Cardiac muscle cell (in vitro differentiated cells and primary cell): ENCODE measurements at regions not wholly inside any gene's neighbourhood (a gene's known extent, or its start where the extent isn't known, plus 50 kb on each side); places are given as distances from the start of the nearest gene placed in this dataset.

Experiments
- DNase-seq, 2 donors: peaks; one replicate each; pipeline versions ENCODE4 v3.0.0 to v3.0.0-alpha.2; 2010 to 2017; ENCODE audit warnings: low read depth in 1 of 2, low spot score in 1 of 2
- H3K27ac ChIP-seq: fragments of 200-600 bp; sonication (generic); 2 replicates; pipeline ENCODE4 v1.5.1; 2016
- H3K27me3 ChIP-seq: fragments of 200-600 bp; sonication (generic); 2 replicates; pipeline ENCODE4 v1.6.0; 2016; ENCODE audit warnings: control low read depth
- H3K36me3 ChIP-seq: fragments of 200-600 bp; sonication (generic); 2 replicates; pipeline ENCODE4 v1.5.1; 2016; ENCODE audit warnings: control low read depth
- H3K4me1 ChIP-seq: fragments of 200-600 bp; sonication (generic); 2 replicates; pipeline ENCODE4 v1.8.1; 2017; ENCODE audit warnings: low read depth, mild to moderate bottlenecking, mixed run types
- H3K4me3 ChIP-seq: fragments of 200-600 bp; sonication (generic); 2 replicates; pipeline ENCODE4 v1.5.1; 2016; ENCODE audit warnings: mild to moderate bottlenecking
- H3K9me3 ChIP-seq: fragments of 200-600 bp; sonication (generic); 2 replicates; pipeline ENCODE4 v1.5.1; 2017; ENCODE audit warnings: low read depth, mild to moderate bottlenecking, control low read depth
- TF ChIP-seq, protein P1 (sequence below): IDR thresholded peaks from 2 replicates; pipeline ENCODE4 v1.5.1; 2012; ENCODE audit warnings: low read depth, mild to moderate bottlenecking, low read length

GRCh38 chr2:128410035-128410757 lies 91.5 kb upstream of the HS6ST1 start:
- Histone ChIP-seq H3K9me3 (no peaks in the 10 kb centered on the region), H3K4me1 (no peaks in the 10 kb centered on the region), H3K36me3 (no peaks in the 10 kb centered on the region), H3K4me3 (no peak overlapping the region), H3K27me3 (no peaks in the 10 kb centered on the region), H3K27ac (no peak overlapping the region)
- TF ChIP-seq, protein P1, sequence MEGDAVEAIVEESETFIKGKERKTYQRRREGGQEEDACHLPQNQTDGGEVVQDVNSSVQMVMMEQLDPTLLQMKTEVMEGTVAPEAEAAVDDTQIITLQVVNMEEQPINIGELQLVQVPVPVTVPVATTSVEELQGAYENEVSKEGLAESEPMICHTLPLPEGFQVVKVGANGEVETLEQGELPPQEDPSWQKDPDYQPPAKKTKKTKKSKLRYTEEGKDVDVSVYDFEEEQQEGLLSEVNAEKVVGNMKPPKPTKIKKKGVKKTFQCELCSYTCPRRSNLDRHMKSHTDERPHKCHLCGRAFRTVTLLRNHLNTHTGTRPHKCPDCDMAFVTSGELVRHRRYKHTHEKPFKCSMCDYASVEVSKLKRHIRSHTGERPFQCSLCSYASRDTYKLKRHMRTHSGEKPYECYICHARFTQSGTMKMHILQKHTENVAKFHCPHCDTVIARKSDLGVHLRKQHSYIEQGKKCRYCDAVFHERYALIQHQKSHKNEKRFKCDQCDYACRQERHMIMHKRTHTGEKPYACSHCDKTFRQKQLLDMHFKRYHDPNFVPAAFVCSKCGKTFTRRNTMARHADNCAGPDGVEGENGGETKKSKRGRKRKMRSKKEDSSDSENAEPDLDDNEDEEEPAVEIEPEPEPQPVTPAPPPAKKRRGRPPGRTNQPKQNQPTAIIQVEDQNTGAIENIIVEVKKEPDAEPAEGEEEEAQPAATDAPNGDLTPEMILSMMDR = no peak
- DNase-seq = no peak

DNA sequence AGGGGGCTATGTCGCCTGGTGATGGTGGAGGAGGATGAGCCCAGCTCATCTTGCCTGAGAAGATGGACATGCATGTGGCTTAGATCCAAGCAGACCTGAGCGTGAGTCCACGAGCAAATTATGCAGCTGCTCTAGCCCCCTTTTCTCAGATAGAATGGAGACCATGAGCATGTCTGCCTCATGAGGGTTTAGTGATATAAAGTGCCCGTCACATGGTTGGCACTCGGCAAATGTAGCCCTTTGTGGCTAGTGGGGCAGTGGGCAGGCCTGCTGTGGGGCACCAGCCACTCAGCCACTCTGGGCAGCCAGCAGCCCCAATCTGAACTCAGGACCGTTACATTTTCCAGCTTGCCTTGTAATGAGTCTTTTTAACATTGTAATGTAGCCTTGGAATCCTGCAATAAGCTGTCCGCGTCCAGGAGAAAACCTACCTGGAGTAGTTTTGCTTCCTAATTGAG lies 92.1 kb upstream of the HS6ST1 start:
- H3K4me1 ChIP-seq = no peaks in the 10 kb centered on the region
- no peak for DNase-seq

GRCh38 chr2:128411431-128411830 lies 92.8 kb upstream of the HS6ST1 start:
- TF ChIP-seq, protein P1 = no peak
- no peak overlapping the region for H3K27ac ChIP-seq
- no peaks in the 10 kb centered on the region for H3K9me3 ChIP-seq
- H3K4me3 ChIP-seq = no peak overlapping the region
- no peak for DNase-seq
- no peaks in the 10 kb centered on the region for H3K4me1 ChIP-seq
- H3K36me3 ChIP-seq = no peaks in the 10 kb centered on the region
- H3K27me3 ChIP-seq = no peaks in the 10 kb centered on the region

More for the DNA sequence above, 92.1 kb upstream of the HS6ST1 start:
- no peak overlapping the region for H3K27ac ChIP-seq
- no peaks in the 10 kb centered on the region for H3K27me3 ChIP-seq
- no peaks in the 10 kb centered on the region for H3K9me3 ChIP-seq
- H3K4me3 ChIP-seq = no peak overlapping the region
- H3K36me3 ChIP-seq = no peaks in the 10 kb centered on the region
- TF ChIP-seq, protein P1 = no peak

GRCh38 chr2:128412181-128412871 lies 93.7 kb upstream of the HS6ST1 start:
- Histone ChIP-seq H3K4me3 (no peak overlapping the region), H3K9me3 (no peaks in the 10 kb centered on the region), H3K27ac (no peak overlapping the region), H3K36me3 (no peaks in the 10 kb centered on the region), H3K4me1 (no peaks in the 10 kb centered on the region), H3K27me3 (no peaks in the 10 kb centered on the region)
- TF ChIP-seq, protein P1 = no peak
- peak in 1 of 2 donors; percentile 16 for DNase-seq

DNA sequence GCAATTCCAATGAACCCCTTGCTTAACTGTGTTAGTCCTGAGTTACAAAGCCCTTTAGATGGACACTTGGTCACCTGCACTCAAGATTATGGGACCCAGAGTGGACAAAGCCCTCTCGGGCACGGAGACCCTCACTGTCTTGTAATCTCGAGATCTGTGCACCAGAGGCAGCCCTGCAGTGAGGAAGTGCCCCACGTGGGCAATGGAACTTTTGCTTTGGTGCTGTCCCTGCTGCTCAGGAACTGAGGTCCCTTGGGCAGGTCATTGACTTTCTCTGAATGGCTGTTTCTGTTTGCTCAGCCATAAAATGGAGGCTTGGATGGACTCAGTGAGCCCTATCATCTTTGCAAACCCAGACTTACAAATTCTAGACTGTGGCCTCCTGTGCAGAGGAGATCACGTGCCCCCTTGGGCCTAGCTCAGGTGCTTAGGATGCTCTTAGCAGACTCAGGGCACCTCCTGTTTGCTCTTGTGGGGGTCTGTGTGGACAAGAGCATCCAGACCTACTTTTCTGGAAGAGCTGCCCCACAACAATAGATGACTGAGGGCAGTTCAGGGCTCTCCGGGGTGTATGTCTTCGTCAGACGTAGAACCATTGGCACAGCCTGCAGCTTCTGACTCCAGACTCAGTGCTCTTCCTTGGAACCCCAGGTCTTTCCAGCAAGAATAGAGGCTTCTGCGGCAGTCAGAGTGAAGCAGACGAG lies 94.5 kb upstream of the HS6ST1 start:
- no peak for DNase-seq
- TF ChIP-seq, protein P1 = no peak
- H3K4me1 ChIP-seq = no peaks in the 10 kb centered on the region

More for the DNA sequence above, 94.5 kb upstream of the HS6ST1 start:
- Histone ChIP-seq H3K36me3 (no peaks in the 10 kb centered on the region), H3K9me3 (no peaks in the 10 kb centered on the region), H3K27me3 (no peaks in the 10 kb centered on the region), H3K27ac (no peak overlapping the region), H3K4me3 (no peak overlapping the region)
